Left renal cortex interstitium (tissue), 4 donors: ENCODE measurements at regions not wholly inside any gene's neighbourhood (a gene's known extent, or its start where the extent isn't known, plus 50 kb on each side); places are given as distances from the start of the nearest gene placed in this dataset.
"Not testable (repeated sequence)": the region's sequence is repeated elsewhere in the genome, so short reads cannot be mapped to it uniquely, and the experiment has no call there.

Experiments used
- DNase-seq, 4 donors: peaks; one replicate each; pipeline ENCODE4 v3.0.0-alpha.2; 2013; ENCODE audit warnings: low read depth in 4 of 4, low spot score in 2 of 4, missing footprints in 1 of 4

DNA sequence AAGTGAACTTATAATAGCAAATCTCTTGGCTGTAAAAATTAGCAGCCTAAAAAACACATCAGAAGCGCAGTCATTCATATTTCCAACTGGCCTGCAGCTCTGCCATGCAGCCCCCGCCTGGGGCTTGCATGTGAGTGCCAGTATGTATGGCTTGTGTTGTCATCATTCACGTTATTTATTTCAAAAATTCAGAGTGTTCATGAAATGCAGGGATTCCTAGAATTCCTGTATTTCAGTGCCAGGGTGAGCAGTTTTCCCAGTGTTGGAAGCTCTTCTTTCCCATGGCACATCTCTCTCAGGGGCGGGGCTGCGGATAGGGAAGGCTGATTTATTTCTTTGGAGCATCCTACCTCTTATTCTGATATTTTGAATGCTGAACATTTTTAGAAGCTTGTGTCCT is 234.6 kb downstream of the FGF9 start:
- no peak for DNase-seq

DNA sequence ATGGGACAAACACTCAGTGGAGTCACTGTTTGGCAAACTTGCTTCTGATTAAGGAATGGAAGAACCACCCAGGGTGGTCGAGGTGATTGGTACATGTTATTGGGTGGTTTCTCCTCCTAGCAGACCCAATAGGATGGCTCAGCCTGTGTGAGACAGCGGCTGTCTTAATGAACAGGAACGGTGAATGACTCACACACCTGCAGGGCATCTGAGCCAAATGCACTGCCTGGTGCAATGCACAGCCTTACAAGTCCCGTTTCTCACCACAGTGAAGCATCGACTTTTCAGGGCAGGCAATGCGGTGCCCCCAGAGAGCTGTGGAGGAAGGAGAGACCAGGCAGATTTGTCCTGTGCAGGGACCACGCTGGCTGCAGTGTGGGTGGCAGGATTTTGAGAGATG is 238.5 kb downstream of the FGF9 start:
- DNase-seq, result no peak

GRCh38 chr13:21910546-21910945 is 239.7 kb downstream of the FGF9 start:
- DNase-seq, result no peak

DNA sequence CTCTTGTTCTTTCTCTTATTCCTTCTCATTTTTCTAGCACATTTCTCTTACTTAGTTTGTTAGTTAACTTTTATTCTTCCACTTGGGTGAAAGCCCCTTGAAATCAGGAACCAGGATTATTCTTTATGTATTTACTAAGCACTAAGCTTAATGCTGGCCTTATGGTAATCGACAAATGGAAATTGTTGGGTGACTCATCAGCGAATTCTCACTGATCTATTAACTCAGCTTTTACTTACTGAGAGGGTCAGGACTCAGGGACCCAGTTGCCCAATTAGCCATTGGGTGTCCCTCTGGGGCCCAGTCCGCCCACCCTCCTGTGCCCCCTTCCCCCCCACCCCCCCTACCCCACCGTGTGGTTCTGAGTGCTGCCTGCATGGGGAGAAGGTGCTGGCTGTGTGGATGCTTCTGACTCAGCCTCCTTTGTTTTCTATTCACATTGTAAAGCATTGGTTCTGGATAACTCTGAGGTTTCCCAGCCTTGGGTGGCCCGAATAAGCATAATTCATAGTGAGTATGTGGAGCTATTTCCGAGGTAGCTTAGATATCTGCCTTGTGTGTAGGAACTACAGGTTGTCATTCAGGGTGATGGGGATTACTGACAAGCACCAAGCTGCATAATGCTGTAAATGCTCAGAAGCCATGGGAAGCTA is 240.9 kb downstream of the FGF9 start:
- no peak for DNase-seq

GRCh38 chr13:21913010-21913409 is 242.1 kb downstream of the FGF9 start:
- no peak for DNase-seq

DNA sequence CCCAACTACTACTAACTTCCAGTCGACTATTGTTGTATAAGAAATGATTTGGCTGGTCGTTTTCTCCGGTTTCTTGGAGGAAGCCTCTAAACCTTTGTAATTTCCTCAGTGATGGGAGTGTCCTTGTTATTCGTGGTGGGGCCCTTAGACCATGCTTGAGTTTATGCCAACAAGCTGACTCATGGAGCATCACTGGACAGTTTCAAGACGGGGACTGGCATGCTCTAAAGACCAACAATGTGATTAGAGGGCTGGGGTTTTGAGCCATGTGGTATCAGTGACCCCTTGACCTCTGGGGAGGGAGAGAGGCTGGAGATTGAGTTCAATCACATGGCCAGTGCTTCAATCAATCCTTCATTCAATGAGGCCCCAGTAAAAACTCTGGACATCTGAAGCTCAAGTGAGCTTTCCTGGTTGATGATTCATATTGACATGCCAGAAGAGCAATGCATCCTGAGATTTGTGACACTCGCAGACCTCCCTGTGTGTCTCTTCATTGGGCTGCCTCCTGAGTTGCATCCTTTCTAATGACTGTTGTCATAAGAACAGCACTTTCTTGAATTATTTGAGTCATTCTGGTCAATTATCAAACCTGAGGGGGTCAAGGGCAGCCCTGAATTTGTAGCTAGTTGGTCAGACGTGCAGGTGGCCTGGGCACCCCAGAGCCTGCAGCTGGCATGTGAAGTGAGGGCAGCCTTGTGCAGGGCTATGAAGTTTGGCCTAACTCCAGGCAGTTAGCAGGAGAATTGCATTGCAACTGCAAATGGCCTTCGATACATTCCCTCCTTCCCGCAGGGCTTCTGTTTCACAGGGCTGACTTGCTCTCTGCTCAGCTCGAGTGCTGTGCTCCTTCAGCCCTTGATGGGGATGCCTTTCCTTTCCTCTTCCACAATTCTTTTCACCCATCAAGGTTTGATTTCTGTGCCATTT is 246.5 kb downstream of the FGF9 start:
- no peak for DNase-seq

DNA sequence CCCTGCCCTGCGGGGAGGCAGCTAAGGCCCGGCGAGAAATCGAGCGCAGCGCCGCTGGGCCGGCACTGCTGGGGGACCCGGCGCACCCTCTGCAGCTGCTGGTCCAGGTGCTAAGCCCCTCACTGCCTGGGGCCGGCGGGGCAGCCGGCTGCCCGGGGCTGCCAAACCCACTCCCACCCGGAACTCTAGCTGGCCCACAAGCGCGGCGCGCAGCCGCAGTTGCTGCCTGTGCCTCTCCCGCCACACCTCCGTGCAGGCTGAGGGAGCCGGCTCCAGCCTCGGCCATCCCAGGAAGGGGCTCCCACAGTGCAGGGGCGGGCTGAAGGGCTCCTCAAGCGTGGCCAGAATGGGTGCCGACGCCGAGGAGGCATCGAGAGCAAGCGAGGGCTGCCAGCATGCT is 249.9 kb downstream of the FGF9 start:
- DNase-seq, result not testable (repeated sequence)

GRCh38 chr13:21924958-21925357 is 254.1 kb downstream of the FGF9 start:
- DNase-seq, result no peak

- DNase-seq, result no peak
Observed at GRCh38 chr13:21925720-21926119, 254.8 kb downstream of the FGF9 start.

GRCh38 chr13:21929400-21929799 is 258.5 kb downstream of the FGF9 start:
- DNase-seq, result no peak

DNA sequence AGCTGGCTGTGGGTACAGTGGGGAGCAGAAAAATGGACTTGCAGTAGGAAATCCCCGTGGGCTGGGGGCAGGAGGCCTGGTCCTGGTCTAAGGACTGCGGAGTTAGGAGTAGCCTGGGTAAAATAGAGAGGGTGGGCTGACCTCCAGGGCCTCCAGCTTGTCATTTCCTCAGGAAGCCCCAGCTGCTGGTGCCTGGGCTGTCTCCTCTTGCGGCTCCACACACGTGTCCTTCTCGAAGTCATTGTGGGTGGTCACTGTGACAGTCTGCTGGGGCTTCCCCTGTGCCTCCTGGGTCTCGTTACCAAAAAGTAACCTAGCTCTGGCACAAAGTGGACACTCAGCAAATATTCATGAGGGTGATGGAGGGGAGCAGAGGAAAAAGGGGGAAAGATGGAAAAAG is 259.7 kb downstream of the FGF9 start:
- no peak for DNase-seq

DNA sequence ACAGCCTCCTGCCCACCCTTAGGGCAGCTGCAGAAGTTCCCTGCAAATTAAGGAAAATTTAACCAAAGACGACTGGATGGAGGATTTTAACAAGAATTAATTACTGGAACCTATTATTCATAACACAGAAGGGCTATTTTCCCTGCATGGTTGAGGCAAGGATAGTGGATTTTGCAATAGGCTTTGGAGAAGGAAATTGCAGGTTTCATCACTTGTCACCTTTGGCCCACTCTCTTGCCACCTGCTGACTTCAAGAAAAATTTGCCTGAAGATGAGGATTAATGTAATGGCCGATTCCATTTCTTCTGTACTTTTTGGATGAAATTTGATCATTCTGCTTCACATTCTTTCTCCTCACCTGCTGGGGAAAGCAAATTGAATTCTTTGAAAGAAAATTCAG is 261.7 kb downstream of the FGF9 start:
- no peak for DNase-seq

- DNase-seq, result no peak
Observed at GRCh38 chr13:21932996-21933395, 262.1 kb downstream of the FGF9 start.

DNA sequence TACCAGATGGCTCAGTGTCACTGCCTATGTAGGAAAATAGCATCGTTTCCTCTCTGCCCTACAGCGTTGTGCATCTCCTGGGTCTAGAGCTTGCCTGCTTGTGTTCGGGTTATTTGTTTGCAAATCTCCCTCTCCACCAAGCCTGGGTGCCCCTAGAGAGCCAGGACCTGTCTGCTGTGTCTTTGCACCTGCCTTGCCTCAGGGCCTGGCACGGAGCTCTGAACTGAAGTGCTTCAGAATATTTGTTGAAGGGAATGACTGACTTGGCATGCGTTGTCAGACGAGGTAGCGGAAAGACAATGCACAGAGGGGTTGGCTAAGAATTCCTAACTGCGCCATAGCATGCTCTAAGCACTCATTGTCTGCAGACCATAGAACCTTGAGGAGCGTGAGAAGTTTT is 263.4 kb downstream of the FGF9 start:
- no peak for DNase-seq

DNA sequence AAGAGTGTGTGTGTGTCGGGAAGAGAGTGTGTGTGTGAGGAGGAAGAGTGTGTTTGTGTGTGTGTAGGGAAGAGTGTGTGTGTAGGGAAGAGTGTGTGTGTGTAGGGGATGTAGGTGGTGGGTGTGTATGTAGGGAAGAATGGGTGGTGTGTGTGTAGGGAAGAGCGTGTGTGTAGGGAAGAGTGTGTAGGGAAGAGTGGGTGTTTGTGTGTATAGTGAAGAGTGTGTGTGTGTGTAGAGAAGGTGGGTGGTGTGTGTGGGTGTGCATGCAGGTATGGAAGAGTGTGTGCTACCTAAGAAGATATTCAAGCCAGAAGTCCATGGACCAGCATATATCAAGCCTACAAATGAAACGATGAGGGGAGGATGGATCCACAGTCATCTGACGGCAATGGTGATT is 265.8 kb downstream of the FGF9 start:
- DNase-seq, result no peak

GRCh38 chr13:21938168-21938567 is 267.3 kb downstream of the FGF9 start:
- DNase-seq, result no peak

- DNase-seq, result no peak
Observed at GRCh38 chr13:21938636-21939035, 267.8 kb downstream of the FGF9 start.

- DNase-seq, result no peak
Observed at GRCh38 chr13:21942061-21942460, 271.2 kb downstream of the FGF9 start.

DNA sequence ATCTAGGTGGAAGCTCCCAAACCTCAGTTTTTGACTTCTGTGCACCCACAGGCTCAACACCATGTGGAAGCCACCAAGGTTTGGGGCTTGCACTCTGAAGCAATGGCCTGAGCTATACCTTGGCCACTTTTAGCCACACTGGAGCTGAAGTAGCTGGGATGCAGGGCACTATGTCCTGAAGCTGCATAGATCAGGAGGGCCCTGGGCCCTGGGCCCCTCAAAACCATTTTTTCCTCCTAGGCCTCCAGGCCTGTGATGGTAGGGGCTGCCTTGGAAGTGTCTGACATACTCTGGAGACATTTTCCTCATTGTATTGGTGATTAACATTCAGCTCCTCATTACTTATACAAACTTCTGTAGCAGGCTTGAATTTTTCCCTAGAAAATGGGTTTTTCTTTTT is 273.7 kb downstream of the FGF9 start:
- DNase-seq, result no peak

GRCh38 chr13:21945195-21945594 is 274.3 kb downstream of the FGF9 start:
- no peak for DNase-seq

DNA sequence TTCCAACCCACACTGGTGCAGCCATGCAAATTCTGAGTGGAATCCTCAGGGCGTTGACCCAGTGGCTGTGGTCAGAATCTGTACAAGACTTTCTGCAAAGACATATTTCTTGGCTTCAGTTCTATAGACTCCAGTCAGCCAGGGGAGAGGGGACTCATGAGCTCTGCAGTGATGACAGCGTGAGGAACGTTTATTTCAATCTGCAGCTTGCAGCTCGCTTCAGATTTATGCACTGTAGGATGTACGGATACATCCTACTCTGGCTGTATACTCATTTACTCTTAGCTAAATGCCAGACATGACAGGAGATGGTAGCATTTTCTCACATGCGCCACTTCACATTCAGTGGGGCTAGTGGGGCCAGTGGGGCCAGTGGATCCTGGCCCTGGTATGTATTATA is 276.1 kb downstream of the FGF9 start:
- DNase-seq, result no peak

GRCh38 chr13:21948769-21949474 is 278.0 kb downstream of the FGF9 start:
- no peak for DNase-seq
